Muscle of back (tissue), 3 donors: ENCODE measurements at regions not wholly inside any gene's neighbourhood (a gene's known extent, or its start where the extent isn't known, plus 50 kb on each side); places are given as distances from the start of the nearest gene placed in this dataset.
"Not testable (repeated sequence)": the region's sequence is repeated elsewhere in the genome, so short reads cannot be mapped to it uniquely, and the experiment has no call there.

ENCODE experiments used
- DNase-seq, 3 donors: peaks; one replicate each; pipeline versions ENCODE4 v3.0.0 to v3.0.0-alpha.2; 2013

DNA sequence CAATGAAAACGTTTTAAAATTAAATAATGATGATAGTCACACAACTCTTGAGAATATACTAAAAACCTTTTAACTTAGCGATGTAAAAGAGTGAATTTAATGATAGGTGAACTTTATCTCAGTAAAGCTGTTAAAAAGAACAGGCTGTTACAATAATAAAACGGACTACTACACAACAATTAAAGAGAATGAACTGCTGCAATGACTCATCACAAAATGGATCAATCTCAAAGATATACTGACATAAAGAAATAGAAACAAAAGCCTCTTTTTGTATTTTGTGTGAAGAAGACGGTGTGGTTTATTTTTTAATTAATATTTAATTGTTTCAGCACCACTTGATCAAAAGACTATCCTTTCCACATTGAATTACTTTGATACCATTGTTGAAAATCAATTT lies 352.4 kb upstream of the GJE1 start:
- DNase-seq: no peak

DNA sequence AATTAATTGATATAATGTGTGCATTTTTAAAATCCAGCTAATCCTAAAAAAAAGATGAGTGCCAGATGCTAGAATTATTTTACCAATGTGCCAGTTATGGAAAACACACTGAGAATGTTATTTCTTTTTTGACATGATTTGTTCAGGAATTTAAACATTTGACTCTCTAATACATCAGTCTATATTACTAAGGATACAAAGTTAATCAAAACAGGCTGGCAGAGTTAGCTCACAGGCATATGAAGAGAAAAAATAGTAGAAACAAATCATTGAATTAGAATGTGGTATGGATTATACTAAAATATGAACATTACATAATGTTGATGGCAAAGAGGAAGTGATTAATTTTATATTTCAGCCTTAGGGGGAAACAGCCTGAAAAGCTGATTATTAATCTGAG lies 368.3 kb upstream of the GJE1 start:
- no peak for DNase-seq

GRCh38 chr6:141758430-141758829 lies 374.3 kb upstream of the GJE1 start:
- no peak for DNase-seq

DNA sequence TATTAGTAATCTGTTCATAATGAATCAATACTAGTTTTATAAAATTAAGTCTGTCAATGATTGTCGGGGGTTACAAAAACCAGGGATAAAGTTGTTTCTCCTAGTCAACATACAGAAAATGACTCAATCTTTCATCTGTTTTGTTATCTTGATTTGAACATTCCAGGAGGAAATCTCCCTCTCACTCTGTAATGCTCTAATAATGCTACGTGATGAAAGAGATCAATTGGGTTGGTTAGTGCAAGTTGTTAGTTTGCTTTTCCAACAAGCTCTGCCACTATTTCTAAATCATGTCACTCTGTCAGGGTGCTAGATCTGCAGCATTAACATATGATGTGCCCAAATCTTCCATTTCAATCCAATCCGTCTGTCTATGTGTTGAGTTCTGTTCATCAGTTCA lies 379.5 kb upstream of the GJE1 start:
- DNase-seq: no peak

- no peak for DNase-seq
Measured at GRCh38 chr6:141752677-141753076, 380.0 kb upstream of the GJE1 start.

GRCh38 chr6:141746324-141746723 lies 386.4 kb upstream of the GJE1 start:
- not testable (repeated sequence) for DNase-seq

GRCh38 chr6:141744971-141745370 lies 387.8 kb upstream of the GJE1 start:
- DNase-seq: peak; percentile 62 to 86 (median 69)

- DNase-seq: no peak
Measured at GRCh38 chr6:141744194-141744925, 388.4 kb upstream of the GJE1 start.

- DNase-seq: no peak
Measured at GRCh38 chr6:141736104-141736503, 396.6 kb upstream of the GJE1 start.

DNA sequence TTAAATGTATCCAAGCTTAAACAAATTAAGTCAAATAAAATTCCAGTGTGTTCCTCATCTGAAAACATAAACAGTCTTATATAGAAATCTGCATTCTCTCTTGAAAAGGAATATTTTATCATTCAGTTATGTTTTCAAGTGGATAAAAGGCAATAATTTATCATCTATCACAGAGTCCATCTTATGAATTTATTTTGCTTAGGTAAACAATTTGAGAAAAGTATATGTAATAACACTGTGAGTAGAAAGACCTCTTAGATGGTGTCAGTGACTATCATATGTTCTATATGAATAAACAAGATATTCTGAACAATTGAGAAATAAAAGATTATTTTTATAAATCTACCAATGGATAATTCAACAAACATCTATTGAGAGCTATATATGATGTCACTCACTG lies 397.6 kb upstream of the GJE1 start:
- DNase-seq: no peak

DNA sequence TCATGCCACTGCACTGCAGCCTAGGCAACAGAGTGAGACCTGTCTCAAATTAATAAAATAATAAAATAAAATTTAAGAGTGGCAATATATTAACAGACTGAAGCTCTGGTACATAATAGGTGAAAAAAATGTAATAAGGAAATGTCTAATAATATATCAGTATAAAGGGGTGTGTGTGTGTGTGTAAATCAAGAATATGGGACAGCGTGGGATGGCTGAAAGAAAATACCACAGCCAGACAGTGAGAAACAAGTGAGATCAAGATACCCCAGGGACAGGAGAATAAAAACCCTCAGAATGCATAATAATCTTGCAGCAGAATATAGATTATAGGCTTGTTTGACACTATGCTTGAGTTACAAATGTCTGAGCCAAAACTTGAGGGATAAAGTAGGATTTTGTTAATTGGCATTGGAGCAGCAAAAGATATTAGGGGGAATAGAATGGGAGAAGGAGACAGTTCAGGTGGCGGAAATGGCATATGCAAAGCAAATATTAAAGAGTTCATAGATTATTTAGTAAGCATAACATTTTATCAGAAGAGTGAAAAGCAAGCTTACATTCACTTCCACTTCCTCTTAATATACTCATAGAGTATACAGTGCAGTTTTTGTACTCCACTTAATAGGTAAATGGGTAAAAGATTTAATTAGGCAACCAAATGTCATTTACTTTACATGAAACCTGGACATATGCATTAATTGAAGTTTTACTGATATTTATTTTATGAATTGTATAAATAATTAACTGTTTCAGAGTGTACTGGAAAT lies 398.5 kb upstream of the GJE1 start:
- DNase-seq: no peak

GRCh38 chr6:141729146-141729545 lies 403.6 kb upstream of the GJE1 start:
- DNase-seq: no peak

GRCh38 chr6:141728330-141728729 lies 404.4 kb upstream of the GJE1 start:
- DNase-seq: peak in 1 of 3 donors; percentile 42

DNA sequence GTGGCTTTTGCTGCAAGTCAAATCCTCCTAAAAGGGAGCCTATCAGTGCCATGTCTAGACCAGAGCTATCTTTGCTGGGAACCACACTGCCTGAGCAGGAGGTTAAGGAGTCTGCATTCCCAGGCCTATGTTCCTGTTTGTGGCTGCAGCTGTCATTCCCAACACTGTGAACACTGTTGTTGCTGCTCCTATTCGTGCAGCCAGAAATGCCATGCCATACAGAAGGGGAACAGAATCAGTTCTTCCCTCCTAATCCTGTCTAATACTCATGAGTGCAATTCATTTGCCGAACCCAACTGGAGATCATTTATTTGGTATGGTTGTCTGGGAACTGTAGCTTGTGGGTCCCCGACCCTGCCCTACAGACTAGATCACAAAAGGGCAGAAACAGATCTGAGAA lies 406.5 kb upstream of the GJE1 start:
- DNase-seq: peak; percentile 15 to 51 (median 45)

- DNase-seq: no peak
Measured at GRCh38 chr6:141724731-141725130, 408.0 kb upstream of the GJE1 start.

DNA sequence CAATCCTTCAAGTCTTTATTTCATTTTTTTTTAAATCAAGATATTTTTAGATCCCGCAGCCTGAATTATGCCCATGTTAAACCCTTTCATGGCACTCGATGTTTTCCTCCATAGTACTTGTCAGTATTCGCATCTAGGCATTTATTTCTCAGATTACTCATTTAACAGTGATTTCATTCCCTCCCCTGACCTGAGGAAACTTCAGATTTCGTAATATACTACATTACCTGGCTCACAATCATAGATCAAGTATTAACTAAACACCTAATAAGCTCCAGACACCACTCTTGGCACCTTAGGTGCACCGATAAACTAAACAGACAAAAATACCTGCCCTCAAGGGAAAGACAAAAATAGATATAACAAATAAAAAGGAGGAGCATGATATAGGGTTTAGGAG lies 413.2 kb upstream of the GJE1 start:
- DNase-seq: no peak

DNA sequence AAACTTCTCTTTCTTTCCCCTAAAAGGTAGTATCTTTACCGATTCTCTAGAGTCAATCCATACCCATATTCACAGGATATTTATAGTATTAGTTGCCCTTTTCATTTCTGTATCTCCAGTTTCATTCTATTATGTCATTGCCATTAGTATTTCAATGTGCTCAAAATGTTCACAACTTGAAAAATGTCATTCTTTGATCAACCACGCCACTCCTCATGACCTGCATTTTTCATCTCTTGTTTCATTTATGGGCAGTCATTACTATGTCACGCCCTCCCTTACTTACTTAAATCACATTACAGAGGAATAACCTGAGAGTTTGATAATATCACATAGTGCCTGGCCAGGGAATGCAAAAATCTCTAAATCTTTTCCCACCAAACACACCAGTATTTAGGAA lies 427.3 kb upstream of the GJE1 start:
- no peak for DNase-seq

GRCh38 chr6:141704151-141704550 lies 428.6 kb upstream of the GJE1 start:
- DNase-seq: no peak

GRCh38 chr6:141701732-141702131 lies 431.0 kb upstream of the GJE1 start:
- no peak for DNase-seq

- DNase-seq: peak; percentile 0 to 11 (median 5)
Measured at GRCh38 chr6:141700819-141701218, 431.9 kb upstream of the GJE1 start.

- DNase-seq: no peak
Measured at GRCh38 chr6:141688916-141689315, 443.8 kb upstream of the GJE1 start.

- no peak for DNase-seq
Measured at GRCh38 chr6:141685416-141685815, 447.3 kb upstream of the GJE1 start.

DNA sequence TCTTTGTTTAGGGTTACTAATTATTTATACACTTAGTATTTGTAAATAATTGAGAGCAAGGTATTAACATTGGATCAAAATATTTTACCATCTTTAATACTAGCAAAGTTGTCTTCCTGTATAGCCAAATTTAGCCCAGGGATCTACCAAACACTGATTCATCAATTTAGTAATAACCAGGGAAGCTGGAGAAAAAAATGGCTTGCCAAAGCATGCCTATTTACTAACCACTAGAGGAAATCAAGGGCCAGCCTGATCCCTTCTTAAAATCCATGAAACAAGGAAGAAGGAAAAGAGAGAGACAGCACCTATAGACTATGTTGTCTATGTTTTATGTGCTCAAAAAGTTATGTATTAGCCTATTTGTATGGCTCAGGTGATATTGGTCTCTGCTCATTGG lies 450.3 kb upstream of the GJE1 start:
- DNase-seq: no peak
